GM19025 (cell line): ENCODE measurements at regions not wholly inside any gene's neighbourhood (a gene's known extent, or its start where the extent isn't known, plus 50 kb on each side); places are given as distances from the start of the nearest gene placed in this dataset.

Experiments used
- ATAC-seq: cut with Tn5 transposase; IDR thresholded peaks from one replicate; pipeline ENCODE4 v1.9.1; 2021; ENCODE audit warnings: mild to moderate bottlenecking, low read depth, moderate library complexity; ENCODE audit not compliant: unreplicated experiment

DNA sequence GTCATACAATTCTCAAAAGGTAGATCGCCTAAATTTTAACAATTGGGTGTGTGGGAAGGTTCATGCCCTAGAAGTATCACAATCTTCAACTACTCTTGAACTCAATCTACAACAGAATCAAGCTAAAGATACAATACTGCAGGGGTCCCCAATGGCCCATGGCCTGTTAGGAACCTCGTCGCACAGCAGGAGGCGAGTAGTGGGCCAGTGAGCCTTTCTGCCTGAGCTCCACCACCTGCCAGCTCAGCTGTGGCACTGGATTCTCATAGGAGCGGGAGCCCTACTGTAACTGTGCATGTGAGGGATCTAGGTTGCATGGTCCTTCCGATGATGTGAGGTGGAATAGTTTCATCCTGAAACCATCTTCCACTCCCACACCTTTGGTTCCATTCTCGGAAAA is 230.6 kb downstream of the KLF12 start:
- no peak for ATAC-seq

DNA sequence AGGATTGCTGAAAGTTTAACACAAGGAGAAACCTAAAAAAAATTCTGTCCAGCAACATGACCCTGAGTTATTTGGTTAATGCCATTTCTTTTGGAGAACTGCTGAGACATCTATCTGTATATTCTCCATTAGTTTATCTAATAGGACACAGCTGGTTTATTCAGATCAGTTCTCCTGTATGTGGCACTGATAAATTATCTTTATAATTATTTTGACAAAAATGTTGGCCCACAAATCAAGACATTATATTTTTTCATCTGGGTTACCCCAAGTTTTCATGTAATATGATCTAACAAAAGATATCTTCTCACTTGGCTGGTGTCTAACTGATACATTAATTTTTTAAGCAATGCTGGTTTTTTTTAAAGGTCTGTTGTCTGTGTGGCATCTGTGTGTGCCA is 231.4 kb downstream of the KLF12 start:
- no peak for ATAC-seq

DNA sequence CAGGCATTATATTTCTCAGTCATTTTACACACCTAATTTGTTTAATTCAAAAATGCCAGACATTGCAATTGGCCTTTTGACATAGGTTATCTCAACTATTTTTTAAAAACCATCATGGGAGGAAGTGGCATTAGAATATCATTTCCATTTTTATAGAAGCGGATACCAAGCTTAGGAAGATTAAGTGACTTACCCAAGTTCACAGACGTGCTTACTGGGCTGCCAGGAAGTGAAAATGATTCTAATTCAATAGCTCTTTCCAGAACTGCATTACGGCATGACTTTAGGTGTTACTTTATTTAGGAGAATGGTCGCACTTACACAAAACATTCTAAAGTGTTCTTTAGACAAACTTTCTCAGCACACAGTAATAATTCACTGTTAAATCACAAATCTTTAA is 231.9 kb downstream of the KLF12 start:
- no peak for ATAC-seq

- ATAC-seq, result no peak
Measured at GRCh38 chr13:73901324-73902068, 232.7 kb downstream of the KLF12 start.

DNA sequence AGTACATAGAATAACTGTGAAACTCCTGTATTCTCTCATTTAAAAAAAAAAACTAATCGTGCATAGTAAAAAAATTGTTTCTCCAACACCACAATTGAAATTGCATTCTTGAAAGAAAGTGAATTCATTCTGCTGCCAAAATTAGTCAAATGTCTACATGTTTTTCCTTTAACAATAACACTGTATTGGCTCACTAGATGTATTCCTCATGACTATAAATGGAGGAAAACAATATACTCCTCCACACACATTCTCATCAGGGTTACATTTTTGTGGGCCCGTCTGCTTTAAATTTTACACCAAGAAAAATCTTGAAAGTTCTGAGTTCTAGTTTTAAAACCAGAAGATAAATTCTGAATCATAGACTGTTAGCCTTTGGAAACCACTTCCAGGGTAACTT is 233.6 kb downstream of the KLF12 start:
- no peak for ATAC-seq

DNA sequence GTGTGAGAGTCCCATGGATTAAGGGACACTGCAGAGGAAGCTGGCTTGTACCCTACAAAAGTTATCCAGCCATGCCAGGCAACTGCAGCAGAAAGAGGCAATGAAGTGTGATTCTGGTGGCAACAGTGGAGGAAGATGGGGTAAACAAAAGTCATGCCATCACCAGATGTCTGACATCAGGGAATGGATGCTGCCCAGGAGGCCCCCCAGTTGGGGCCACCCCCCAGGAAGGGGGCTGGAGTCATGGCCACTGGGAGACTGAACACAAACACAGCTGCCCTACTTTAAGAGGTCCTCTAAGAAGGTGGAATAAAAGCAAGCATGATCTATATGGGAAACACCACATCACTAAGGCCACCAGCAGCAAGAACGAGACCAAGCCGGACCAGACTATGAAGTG is 235.3 kb downstream of the KLF12 start:
- no peak for ATAC-seq

GRCh38 chr13:73898276-73898675 is 235.9 kb downstream of the KLF12 start:
- ATAC-seq, result no peak

DNA sequence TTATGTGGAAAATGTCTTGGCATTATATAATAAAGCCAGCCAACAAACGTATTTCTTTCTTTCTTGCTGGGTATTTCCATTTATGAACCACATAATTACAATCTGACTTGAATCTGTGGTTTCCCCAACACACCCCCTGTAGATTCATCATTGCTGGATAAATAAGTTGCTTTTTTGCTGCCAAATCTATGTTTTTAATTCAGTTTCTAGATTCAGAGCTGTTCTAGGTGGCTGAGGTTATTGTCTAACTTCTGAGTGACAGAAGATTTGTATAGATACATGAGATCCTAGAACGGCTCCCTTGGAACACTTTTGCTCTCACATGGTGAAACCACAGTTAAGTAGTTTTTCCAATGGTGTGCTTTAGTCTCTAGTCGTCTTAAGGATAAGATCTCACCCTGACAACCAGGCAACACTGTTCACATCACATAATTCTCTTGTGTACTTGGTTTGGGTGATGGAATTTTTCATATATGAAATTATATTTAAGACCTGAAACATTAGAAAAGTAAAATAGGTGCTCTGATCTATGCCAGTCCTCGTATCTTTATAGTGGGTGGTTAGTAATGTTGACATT is 239.1 kb downstream of the KLF12 start:
- ATAC-seq, result no peak

DNA sequence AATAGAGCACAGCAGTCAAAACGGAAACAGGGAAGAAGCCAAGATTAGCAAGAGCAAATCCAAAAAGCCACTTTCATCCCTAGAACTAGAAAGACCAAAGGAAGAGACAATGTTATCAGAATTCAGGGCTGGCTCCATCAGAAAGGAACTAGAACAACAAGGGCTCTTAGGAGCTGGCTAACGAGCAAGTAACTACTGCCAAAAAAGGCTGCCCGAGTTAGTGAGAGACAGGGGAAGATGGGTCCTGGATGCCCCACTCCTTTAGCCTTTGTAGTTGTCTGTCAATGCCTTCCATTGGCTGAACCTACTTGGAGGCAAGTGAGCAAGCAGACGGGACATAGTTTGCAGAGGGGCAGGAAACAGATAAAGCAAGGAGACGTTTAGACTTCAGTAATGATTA is 240.4 kb downstream of the KLF12 start:
- no peak for ATAC-seq

DNA sequence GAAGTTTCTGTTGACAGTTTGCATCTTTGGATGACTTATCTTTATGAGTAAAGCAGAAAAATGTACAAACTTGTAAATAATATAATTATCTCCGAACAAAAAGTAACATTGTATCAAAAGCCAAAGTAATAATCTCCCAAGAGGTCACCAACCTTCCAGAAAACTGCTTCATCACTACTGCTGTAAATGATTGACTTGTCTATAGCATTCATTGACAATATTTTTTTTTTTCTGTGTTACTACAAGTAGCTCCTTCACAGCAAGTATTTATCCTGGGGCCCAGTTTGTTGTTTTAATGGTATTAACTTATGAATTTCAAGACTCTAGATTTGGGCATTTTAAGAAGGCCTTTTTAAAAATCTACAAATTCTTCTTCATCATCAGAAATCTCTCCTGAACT is 242.4 kb downstream of the KLF12 start:
- ATAC-seq, result no peak

DNA sequence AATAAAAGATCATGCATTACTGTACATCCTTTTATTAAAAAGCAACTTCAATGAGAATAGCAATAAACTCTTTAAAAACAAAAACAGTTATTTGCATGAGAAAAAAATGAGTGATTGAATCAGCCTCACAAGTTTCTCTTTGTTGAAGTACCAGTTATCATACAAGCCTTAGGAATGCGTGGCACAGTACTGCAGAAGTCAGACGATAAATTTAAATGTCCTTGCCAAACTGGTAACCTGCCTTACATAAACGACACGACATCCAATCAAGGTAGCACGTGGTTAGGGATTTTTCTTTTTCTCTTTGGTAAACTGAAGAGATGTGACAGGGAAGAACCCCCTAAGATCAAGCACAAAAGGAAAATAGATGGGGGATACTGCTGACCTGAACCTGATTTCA is 251.0 kb downstream of the KLF12 start:
- no peak for ATAC-seq

DNA sequence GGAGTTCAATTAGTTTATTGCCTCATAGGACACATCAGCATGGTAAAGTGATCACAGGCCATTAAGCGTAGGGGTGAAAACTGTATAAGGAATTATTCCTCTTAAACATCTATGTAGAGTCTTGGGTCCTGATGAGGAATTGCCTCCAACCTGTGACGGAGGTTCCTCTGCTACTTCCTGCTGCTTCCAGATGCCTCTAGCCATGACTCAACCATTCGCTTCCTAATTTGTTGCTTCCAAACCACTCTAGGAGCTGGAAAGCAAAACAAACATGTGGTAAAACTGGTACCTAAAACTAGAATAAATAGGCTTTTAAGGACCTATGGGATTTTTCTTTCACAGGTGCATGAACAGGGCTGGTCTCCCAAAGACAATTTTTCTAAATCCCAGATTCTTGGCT is 253.8 kb downstream of the KLF12 start:
- no peak for ATAC-seq

- no peak for ATAC-seq
Measured at GRCh38 chr13:73879346-73880015, 254.7 kb downstream of the KLF12 start.

DNA sequence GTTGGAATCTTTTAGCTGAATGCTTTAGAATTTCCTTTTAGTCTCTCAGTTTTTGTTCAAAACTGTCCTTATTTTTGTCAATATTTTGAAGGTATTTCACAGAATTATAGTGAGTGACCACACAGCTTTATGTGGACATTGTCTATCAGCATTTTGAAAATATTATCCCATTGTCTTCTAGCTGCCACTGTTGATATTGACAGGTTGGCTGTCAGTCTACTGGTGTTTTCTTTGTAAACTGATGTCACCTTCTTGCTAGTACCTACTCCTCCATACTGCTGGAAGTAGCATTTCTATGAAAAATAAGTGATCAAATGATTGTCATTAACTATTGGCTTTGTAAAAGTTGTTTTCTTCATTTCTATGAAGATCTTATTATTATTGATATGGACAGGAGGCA is 256.8 kb downstream of the KLF12 start:
- no peak for ATAC-seq

GRCh38 chr13:73876323-73876722 is 257.9 kb downstream of the KLF12 start:
- no peak for ATAC-seq

DNA sequence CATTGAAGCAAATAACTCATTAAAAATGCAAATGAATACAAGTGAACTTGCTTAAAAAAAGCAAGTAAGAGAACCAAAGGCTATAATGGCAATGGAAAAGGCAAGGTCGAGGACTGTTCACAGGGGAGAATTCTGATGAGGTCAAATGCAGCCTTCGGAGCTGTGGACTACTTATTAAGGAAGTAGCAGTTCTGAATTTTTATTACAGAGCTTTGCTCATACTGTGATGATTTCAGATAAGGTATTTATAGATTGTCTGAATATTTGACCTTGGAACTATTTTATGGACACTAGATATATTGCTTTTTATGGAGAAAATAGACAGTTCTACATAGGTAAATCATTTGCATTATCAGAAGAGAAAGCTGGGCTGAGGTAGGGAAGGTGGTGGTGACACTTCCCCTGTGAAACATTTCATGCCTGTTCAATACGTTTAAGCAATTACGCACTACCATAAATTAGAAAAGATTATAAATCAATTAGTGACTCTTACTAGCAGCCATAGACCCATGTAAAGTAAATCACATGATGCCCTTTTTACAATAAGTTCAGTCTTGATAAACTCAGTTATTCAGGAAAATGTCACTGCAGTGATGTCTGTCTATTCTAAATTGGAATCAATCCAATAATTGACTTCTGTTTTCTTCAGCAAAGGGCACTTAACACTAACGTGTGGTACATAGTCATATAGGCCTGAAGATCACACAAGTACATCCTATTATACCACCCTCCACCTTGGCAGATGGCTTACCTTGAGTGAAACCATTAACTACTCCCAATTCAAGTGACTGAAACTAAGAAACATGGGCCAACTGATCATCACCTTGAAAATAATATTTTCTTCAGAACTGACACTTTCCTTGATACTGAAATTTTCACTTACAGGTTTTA is 260.0 kb downstream of the KLF12 start:
- ATAC-seq, result no peak

GRCh38 chr13:73872397-73872796 is 261.8 kb downstream of the KLF12 start:
- ATAC-seq, result no peak

DNA sequence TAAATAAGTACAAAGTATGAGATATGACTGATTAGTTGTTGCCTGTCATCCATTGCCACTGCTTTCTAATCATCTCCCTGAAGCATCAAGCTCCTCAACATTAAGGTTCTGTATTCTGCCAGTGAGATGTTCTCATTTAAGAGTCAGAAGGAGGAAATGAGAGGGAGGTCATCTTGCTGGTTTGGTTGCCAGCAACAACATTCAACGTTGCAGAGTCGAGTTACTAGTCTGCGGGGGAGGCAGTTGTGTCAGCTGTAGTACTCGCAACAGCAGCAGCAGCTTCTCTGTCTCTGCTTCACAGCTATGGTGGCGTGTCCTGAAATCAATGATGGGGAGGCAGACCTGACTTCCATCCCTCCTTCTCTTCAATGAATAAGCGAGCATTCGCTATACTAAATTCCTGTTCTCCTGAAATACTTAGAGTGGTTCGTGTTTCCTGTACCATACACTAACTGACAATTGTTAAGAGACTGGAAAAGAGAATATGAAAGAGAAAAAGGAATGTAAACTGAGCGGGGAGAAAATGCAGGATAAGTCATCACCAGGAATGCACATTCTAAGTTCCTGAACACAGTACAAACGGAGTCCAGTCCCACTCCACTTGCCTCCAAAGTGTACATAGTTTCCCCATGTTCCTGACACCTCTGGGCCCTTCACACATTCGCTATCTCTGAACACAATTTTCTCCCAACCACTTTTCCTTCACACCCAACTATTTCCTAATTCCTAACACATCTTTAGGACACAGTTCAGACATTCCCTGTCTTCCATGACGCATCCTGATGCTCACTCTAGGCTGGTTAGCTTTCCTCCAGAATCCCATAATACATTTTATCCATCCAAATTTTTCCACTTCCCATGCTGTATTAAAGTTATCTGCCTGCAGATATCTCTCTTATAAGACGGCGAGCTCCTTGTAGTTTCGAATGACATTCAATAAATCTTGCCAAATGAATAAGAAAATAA is 263.0 kb downstream of the KLF12 start:
- no peak for ATAC-seq

- ATAC-seq, result no peak
Measured at GRCh38 chr13:73870036-73870741, 264.0 kb downstream of the KLF12 start.
